ENCODE measurements at regions not wholly inside any gene's neighbourhood (a gene's known extent, or its start where the extent isn't known, plus 50 kb on each side); places are given as distances from the start of the nearest gene placed in this dataset.

DNA sequence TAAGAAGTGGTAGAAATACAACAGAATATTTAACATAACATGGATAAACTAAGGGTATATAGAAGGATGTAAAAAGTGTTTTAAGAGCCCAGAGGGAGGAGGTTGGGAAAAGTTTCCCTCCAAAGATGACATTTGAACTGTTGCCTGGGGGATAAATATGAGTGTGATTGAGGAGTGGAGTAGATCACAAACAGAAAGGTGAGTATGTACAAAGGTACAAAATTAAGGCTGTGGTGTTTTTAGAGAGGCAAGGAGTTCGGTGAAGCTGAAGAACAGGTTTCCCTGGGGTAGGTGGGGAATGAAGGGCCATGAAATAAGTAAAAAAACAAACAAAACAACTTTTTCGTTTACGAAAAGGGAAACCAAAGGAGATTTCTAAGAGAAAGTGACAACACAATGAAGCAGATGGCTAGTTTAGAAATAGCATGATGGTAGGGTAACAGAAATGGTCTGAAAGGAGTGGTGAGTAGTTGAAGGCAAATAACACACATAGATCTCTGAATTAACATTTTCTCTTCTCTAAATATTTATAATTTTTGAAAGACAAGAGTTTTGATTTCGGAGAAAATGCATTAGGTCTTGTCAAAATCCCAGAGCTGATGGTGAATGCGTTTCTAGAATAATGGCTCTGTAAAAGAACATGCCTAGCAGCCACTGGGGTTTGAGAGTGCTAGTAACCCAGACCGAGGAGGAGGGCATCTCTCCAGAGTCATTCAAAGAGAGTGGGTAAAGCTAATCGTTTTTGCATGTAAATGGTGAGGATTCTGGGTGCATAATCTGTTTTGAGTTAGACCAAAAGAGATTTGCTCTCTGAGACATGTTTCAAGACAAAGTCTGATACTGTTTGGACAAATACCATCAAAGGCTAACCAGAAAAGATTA is 240.4 kb upstream of the DCN start:
- no peak for DNase-seq (ENCODE audit: low read depth in 1 of 2, low spot score in 1 of 2)

DNA sequence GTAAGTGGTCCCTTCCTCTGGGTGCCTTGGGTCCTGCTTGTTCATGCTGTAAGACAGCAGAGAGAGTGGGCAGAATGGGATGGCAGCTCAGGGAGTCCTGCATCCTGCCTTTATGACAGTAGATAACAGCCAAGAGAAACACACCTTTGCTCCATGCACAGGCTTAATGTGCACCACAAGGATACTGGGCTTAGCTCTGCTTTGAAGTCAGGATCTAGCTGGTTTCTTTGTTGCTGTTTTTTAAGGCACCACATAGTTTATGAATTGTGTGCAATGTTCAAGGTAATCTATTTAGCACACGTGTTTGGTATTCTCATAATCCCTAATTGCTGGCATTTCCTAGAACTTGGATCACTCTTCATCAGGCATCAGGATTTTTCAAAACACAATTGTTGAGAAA is 239.5 kb upstream of the DCN start:
- DNase-seq (ENCODE audit: low read depth in 1 of 2, low spot score in 1 of 2): no peak

DNA sequence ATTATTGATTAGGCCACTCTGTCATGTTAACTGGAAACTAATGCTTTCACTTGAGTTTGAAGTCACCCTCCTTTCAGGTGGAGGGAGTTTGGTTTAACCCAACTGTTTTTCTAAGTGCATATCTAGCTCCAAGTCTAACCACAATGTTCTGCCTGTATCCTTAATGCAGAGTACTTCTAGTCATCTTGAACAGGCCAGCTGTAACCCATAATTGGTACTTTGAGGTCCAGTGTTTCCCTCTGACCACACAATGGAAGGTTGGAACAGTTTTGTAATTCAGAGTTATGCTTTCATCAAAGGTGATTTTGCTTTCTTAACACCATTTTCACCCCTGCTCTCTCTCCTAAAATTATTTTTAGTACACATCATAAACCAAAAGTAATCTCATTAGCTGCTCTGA is 237.2 kb upstream of the DCN start:
- no peak for DNase-seq (ENCODE audit: low read depth in 1 of 2, low spot score in 1 of 2)

DNA sequence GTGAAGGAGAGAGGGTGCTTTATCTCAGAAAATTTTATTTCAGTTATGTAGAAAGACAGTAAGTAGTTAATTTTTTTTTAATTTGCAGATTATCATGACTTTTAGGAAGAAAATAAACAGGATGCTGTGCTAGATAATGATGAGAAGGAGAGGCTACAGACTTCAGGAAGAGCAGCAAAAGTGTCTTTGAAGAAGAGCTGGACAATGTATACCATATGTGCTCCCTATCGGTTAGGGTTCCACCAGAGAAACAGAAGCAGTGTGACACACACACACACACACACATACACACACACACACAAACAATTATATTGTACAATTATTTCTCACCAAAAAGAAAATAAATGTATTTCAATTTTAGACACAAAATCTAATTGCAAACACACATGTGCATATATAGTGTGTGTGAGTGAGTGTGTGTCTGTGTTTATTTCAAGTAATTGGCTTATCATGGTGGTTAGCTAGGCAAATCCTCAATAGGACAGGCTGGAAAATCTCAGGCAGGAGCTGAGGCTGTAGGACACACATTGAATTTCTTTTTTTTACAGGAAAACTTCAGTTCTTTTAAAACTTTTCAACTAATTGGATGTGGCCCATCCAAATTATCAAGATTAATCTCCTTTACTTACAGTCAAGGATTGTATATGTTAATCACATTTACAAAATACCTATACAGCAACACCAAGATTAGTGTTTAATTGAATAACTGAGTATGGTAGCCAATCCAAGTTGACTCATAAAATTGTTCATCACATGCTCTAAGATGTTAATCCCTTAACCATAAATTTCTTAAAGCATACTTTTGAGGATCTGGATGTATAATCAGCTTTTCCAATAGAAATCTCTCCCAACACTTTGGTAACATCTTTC is 235.8 kb upstream of the DCN start:
- no peak for DNase-seq (ENCODE audit: low read depth in 1 of 2, low spot score in 1 of 2)

DNA sequence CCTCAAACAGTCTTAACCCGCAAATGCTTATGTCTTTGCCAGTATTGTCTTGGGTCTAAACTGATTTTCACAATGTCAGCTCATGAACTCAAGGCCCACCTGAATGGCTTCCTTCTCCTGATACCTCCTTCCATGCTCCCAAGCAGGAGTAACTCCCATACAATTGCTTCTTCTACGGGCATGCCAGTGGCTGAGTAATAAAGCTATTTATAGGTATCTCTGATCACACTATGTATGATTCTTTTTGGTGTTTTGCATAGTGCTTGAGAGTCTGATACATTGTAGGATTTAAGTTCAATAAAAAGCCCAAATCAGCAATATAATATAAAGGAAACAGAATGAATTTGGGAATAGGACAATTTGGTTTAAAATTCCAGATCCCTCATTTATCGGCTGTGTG is 235.0 kb upstream of the DCN start:
- no peak for DNase-seq (ENCODE audit: low read depth in 1 of 2, low spot score in 1 of 2)

DNA sequence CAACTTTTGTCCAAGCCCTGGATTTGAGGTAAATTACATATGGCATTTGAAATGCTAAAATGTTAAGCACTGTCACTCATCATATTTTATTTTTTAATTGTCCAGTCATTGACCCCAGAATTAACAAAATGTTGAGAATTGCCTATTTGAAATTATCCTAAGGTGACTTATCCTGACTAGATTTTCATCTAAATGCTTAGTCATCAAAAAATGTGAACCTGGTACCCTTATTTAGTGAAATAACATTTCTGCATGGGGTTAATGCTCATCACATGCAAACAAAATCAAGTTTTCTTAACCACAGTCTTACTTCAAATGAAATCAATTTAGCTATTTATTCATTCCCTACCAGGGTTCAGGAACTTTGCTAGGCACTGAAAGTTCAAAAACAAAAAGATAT is 232.0 kb upstream of the DCN start:
- DNase-seq (ENCODE audit: low read depth in 1 of 2, low spot score in 1 of 2): no peak

- no peak for DNase-seq (ENCODE audit: low read depth in 1 of 2, low spot score in 1 of 2)
Measured at GRCh38 chr12:91413581-91414546, 231.2 kb upstream of the DCN start.

GRCh38 chr12:91406920-91407341 is 224.3 kb upstream of the DCN start:
- DNase-seq (ENCODE audit: low read depth in 1 of 2, low spot score in 1 of 2): no peak

DNA sequence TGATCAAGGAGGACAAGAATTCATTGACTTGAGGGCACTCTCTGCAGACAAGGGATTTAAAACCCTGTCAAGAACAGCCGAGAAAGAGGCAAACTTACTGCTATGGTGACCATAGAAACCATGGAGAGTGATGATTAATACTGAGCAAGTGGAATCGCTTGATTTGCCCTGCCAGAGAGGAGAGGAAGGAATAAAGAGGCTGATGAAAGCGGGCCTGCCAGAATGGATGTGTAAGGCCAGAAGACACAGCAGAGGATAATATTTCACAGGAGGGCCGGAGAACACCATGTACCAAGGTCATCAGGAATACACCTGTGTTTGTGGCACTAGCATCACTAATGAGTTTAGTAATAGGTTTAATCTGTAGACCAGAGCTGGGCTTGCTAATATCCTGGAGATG is 221.8 kb upstream of the DCN start:
- no peak for DNase-seq (ENCODE audit: low read depth in 1 of 2, low spot score in 1 of 2)

DNA sequence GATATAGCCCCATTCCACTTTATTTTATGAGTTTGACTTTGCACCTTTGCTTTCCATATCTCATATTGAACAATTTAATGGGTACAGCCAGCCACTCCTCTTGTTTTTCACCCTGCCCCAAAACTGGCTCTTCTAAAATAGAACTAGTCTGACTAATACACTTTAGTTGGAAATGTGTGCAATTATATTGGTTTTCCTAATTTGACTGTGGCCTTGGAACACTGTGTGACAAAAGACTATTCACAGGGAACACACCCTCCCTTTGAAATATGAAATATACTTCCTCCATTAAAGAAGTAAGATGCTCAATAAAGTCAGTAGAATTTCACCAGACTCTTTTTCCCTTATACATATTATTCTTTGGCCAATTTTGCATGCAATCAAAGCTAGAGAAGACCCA is 218.6 kb upstream of the DCN start:
- DNase-seq (ENCODE audit: low read depth in 1 of 2, low spot score in 1 of 2): no peak

- no peak for DNase-seq (ENCODE audit: low read depth in 1 of 2, low spot score in 1 of 2)
Measured at GRCh38 chr12:91400271-91400670, 217.7 kb upstream of the DCN start.

DNA sequence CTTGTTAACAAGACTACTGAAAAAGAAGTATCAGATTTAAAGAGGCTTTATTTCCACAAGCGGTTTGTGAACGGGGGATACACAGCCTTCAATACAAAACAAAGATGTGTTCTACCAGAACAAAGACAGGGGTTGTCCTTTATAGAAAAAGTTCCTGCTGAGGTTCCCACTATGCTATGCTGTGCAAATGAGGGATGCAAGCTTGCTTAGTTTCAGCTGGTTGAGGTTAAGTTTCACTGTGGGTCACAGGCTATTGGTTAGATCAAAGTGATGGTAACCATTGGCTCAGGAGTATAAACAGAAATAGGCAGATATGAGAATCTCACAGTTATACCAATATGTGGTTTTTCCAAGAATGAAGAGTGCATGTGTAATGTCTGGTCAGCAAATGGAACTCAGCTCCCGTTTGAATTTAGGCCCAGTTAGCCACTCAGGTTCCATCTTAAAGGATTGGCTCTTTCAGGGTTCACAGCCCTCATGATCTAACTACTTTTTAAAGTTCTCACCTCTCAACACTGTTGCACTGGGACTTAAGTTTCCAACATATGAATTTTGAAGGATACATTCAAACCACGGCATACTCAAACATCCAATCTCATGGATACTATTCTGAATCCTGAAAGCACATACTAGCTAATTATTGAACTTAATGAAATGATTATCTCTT is 215.4 kb upstream of the DCN start:
- DNase-seq (ENCODE audit: low read depth in 1 of 2, low spot score in 1 of 2): no peak

DNA sequence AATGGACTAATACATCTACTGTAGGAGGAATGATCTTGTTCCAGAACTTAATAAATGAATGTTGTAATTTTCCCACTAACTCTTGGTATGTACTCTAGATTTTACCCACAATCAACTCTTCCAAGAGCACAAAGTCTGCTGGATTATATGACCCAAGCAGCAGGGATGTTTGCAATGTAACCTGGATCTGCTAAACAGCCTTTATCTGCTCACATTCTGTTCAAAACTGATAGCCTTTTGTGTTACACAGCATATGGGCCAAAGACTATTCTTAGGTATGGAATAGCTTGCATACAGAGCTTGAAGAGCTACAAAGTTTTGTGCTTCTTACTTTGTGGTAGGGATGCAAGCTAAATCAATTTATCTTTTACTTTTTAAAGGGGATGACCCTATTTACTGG is 213.7 kb upstream of the DCN start:
- DNase-seq (ENCODE audit: low read depth in 1 of 2, low spot score in 1 of 2): no peak

GRCh38 chr12:91395628-91396135 is 213.1 kb upstream of the DCN start:
- no peak for DNase-seq (ENCODE audit: low read depth in 1 of 2, low spot score in 1 of 2)

GRCh38 chr12:91394903-91395302 is 212.3 kb upstream of the DCN start:
- DNase-seq (ENCODE audit: low read depth in 1 of 2, low spot score in 1 of 2): no peak

DNA sequence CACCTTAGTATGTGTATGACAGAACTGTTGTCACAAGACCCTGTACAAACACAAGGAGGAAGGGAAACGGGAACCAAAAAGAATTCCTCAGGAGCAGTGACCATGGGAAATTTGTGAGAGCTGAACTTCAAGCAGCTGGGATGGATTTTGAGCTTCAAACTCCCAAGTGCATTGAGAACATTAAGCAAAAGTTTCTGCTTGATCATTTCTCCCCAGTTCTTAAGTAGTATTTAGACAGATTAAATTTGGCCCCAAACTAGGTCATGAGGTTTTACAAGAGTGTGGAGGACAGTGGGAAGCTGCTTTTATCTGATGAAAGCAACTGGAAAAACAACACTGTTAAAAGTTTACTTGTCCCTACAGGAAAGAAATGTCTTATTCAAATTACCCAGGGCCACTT is 206.0 kb upstream of the DCN start:
- DNase-seq (ENCODE audit: low read depth in 1 of 2, low spot score in 1 of 2): no peak

GRCh38 chr12:91387461-91388134 is 205.0 kb upstream of the DCN start:
- DNase-seq (ENCODE audit: low read depth in 1 of 2, low spot score in 1 of 2): no peak

DNA sequence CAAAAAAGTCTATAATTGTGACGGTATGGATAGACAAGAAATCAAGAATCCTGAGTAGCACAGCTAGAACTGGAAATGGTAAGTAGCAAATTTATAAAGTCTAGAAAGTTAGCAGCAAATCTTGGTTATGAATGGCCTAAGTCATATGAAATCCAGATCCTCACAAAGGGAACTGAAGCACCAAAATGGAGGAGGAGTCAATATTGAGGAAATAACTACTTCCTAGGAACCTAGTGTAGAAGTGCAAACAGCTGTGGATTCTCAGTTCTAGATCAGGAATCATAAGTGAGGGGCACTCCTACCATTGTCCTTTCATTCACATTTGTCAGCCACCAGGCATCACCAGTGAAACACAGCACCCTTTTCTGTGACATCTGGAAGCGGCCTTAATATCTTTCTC is 202.2 kb upstream of the DCN start:
- no peak for DNase-seq (ENCODE audit: low read depth in 1 of 2, low spot score in 1 of 2)

GRCh38 chr12:91384366-91384765 is 201.7 kb upstream of the DCN start:
- DNase-seq (ENCODE audit: low read depth in 1 of 2, low spot score in 1 of 2): no peak

- no peak for DNase-seq (ENCODE audit: low read depth in 1 of 2, low spot score in 1 of 2)
Measured at GRCh38 chr12:91383099-91383498, 200.5 kb upstream of the DCN start.
